HEK293 (cell line): ENCODE measurements at regions not wholly inside any gene's neighbourhood (a gene's known extent, or its start where the extent isn't known, plus 50 kb on each side); places are given as distances from the start of the nearest gene placed in this dataset.

ENCODE experiments used
- CTCF ChIA-PET: fragments of 350-600 bp; formaldehyde crosslinking; extraction: SDS; loops from one replicate; lab custom pipeline; 2021; ENCODE audit warnings: antibody characterized with exemption; lab: Yijun Ruan, JAX
- POLR2A ChIA-PET: fragments of 300-600 bp; formaldehyde crosslinking; extraction: SDS; loops from one replicate; lab custom pipeline; 2020; ENCODE audit warnings: antibody characterized with exemption, inconsistent platforms; lab: Yijun Ruan, JAX
- H3K27ac ChIP-seq: fragments of 200-500 bp; sonication (Bioruptor generic); 2 replicates; pipeline ENCODE4 v1.5.1; 2014; ENCODE audit warnings: low read depth, low read length, control low read depth, inconsistent platforms; ENCODE audit errors: extremely low read depth
- H3K36me3 ChIP-seq, 2 experiments: fragments of 200-500 bp in 1 of 2; sonication (Bioruptor generic) in 1 of 2; 1 replicate in 1 of 2; 2 replicates in 1 of 2; pipeline ENCODE4 v1.5.1; 2014 to 2017; ENCODE audit warnings: inconsistent platforms in 2 of 2, low read length in 2 of 2; ENCODE audit not compliant: control insufficient read depth in 2 of 2, insufficient read depth in 1 of 2
- H3K4me1 ChIP-seq: fragments of 200-500 bp; sonication (Bioruptor generic); 2 replicates; pipeline ENCODE4 v1.5.1; 2014; ENCODE audit warnings: mild to moderate bottlenecking, low read length, inconsistent platforms; ENCODE audit not compliant: control insufficient read depth, insufficient read depth
- H3K4me3 ChIP-seq: 2 replicates; pipeline ENCODE4 v1.5.1; 2011; ENCODE audit warnings: low read depth, mild to moderate bottlenecking, control low read depth, low read length, moderate library complexity
- H3K9me3 ChIP-seq: fragments of 200-500 bp; sonication (Bioruptor generic); 2 replicates; pipeline ENCODE4 v1.5.1; 2014; ENCODE audit warnings: low read depth, low read length, inconsistent platforms; ENCODE audit not compliant: control insufficient read depth, insufficient read depth
- ELK4 ChIP-seq: IDR thresholded peaks from 2 replicates; pipeline ENCODE4 v1.6.1; 2011; ENCODE audit warnings: mild to moderate bottlenecking, low read depth, low read length, borderline replicate concordance
- PRDM6 ChIP-seq: fragments of 450-650 bp; formaldehyde crosslinking; IDR thresholded peaks from 2 replicates; pipeline ENCODE4 v1.5.1; 2017; ENCODE audit warnings: missing biosample characterization, missing genetic modification characterization
- REST ChIP-seq: fragments of 450-650 bp; formaldehyde crosslinking; IDR thresholded peaks from 2 replicates; pipeline ENCODE4 v1.5.1; 2016; ENCODE audit warnings: missing biosample characterization, missing genetic modification characterization
- YY2 ChIP-seq: fragments of 450-650 bp; formaldehyde crosslinking; IDR thresholded peaks from 2 replicates; pipeline ENCODE4 v1.5.1; 2016; ENCODE audit warnings: missing biosample characterization, missing genetic modification characterization
- ZBTB20 ChIP-seq: fragments of 450-650 bp; formaldehyde crosslinking; IDR thresholded peaks from 2 replicates; pipeline ENCODE4 v1.5.1; 2016; ENCODE audit warnings: missing biosample characterization, missing genetic modification characterization
- ZBTB21 ChIP-seq: fragments of 450-650 bp; formaldehyde crosslinking; IDR thresholded peaks from 2 replicates; pipeline ENCODE4 v1.5.1; 2017; ENCODE audit warnings: missing biosample characterization, missing genetic modification characterization
- ZEB2 ChIP-seq: fragments of 450-650 bp; formaldehyde crosslinking; IDR thresholded peaks from 2 replicates; pipeline ENCODE4 v1.5.1; 2016; ENCODE audit warnings: missing biosample characterization, missing genetic modification characterization
- ZFP41 ChIP-seq: fragments of 450-650 bp; formaldehyde crosslinking; IDR thresholded peaks from 2 replicates; pipeline ENCODE4 v1.5.1; 2016; ENCODE audit warnings: missing biosample characterization, missing genetic modification characterization, borderline replicate concordance
- ZNF157 ChIP-seq: fragments of 450-650 bp; formaldehyde crosslinking; IDR thresholded peaks from 2 replicates; pipeline ENCODE4 v1.5.1; 2016; ENCODE audit warnings: missing biosample characterization, missing genetic modification characterization
- ZNF16 ChIP-seq: fragments of 450-650 bp; formaldehyde crosslinking; IDR thresholded peaks from 2 replicates; pipeline ENCODE4 v1.5.1; 2016; ENCODE audit warnings: low read depth, missing biosample characterization, missing genetic modification characterization
- ZNF266 ChIP-seq: fragments of 450-650 bp; formaldehyde crosslinking; IDR thresholded peaks from 2 replicates; pipeline ENCODE4 v1.5.1; 2016; ENCODE audit warnings: missing biosample characterization, missing genetic modification characterization, low read depth
- ZNF37A ChIP-seq: fragments of 450-650 bp; IDR thresholded peaks from 2 replicates; pipeline ENCODE4 v1.5.1; 2018; ENCODE audit warnings: missing biosample characterization, missing genetic modification characterization
- ZNF398 ChIP-seq: fragments of 450-650 bp; formaldehyde crosslinking; IDR thresholded peaks from 2 replicates; pipeline ENCODE4 v1.5.1; 2017; ENCODE audit warnings: missing biosample characterization, missing genetic modification characterization
- ZNF426 ChIP-seq: fragments of 450-650 bp; formaldehyde crosslinking; IDR thresholded peaks from 2 replicates; pipeline ENCODE4 v1.5.1; 2017; ENCODE audit warnings: missing biosample characterization, missing genetic modification characterization, mild to moderate bottlenecking, inconsistent platforms, moderate library complexity
- ZNF501 ChIP-seq: fragments of 450-650 bp; formaldehyde crosslinking; IDR thresholded peaks from 2 replicates; pipeline ENCODE4 v1.5.1; 2016; ENCODE audit warnings: missing biosample characterization, missing genetic modification characterization
- ZNF777 ChIP-seq: fragments of 450-650 bp; formaldehyde crosslinking; IDR thresholded peaks from 2 replicates; pipeline ENCODE4 v1.5.1; 2017; ENCODE audit warnings: missing biosample characterization, missing genetic modification characterization, borderline replicate concordance
- TF ChIP-seq, protein P1 (sequence below): fragments of 450-650 bp; formaldehyde crosslinking; IDR thresholded peaks from 2 replicates; pipeline ENCODE4 v1.5.1; 2016; ENCODE audit warnings: missing biosample characterization, missing genetic modification characterization
- TF ChIP-seq, protein P2 (sequence below): fragments of 450-650 bp; formaldehyde crosslinking; IDR thresholded peaks from 2 replicates; pipeline ENCODE4 v1.5.1; 2016; ENCODE audit warnings: missing biosample characterization, missing genetic modification characterization

GRCh38 chr15:48012191-48012590 is 108.6 kb upstream of the SLC24A5 start:
- CTCF ChIA-PET, result no interaction called here
- TF ChIP-seq ZNF777 (tag by site-specific recombination) (no peak), ZBTB20 (tag by site-specific recombination) (no peak), ZBTB21 (tag by site-specific recombination) (no peak), ZNF266 (tag by site-specific recombination) (no peak), ZNF426 (no peak)
- TF ChIP-seq, all 188 proteins: peak for 0
- no peaks in the 10 kb centered on the region for H3K36me3 ChIP-seq
- no peaks in the 10 kb centered on the region for H3K9me3 ChIP-seq
- H3K27ac ChIP-seq, result no peak overlapping the region
- no peaks in the 10 kb centered on the region for H3K4me1 ChIP-seq
- POLR2A ChIA-PET, result no interaction called here
- H3K4me3 ChIP-seq, result no peak overlapping the region

DNA sequence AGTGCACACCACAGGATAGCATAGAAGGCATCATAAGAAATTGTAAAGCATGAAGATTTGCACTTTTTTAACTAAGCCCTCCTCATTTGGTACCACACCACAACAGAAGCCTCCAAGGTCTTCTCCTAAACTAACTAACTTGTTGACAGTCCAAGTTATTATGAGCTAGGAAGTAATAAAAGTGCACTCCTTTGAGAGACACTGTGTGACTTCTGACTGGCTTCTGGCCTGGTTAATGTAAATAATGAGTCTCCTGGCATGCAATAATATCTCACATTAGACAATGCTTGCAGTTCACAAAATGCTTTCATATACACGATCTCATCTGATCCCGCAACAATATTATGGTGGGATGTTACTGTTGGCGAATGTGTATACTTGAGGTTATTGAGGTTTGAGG is 103.9 kb upstream of the SLC24A5 start:
- H3K9me3 ChIP-seq, result no peaks in the 10 kb centered on the region
- H3K4me1 ChIP-seq, result no peaks in the 10 kb centered on the region
- ChIA-PET POLR2A (no interaction called here), CTCF (interaction anchor here (0.6 kb wide), 1 partner anchor 494 kb away, joined by 3 read pairs; no protein-coding TSS in a partner anchor)
- TF ChIP-seq, protein P1, sequence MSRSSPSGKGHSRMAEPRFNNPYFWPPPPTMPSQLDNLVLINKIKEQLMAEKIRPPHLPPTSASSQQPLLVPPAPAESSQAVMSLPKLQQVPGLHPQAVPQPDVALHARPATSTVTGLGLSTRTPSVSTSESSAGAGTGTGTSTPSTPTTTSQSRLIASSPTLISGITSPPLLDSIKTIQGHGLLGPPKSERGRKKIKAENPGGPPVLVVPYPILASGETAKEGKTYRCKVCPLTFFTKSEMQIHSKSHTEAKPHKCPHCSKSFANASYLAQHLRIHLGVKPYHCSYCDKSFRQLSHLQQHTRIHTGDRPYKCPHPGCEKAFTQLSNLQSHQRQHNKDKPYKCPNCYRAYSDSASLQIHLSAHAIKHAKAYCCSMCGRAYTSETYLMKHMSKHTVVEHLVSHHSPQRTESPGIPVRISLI (tag by site-specific recombination), result no peak
- TF ChIP-seq ZNF398 (tag by site-specific recombination) (no peak), ZNF777 (tag by site-specific recombination) (no peak), YY2 (no peak), ZNF16 (tag by site-specific recombination) (no peak), ZEB2 (no peak), PRDM6 (no peak), REST (tag by site-specific recombination) (no peak), ZNF501 (tag by site-specific recombination) (no peak), ZNF157 (tag by site-specific recombination) (no peak), ELK4 (no peak), ZNF37A (tag by site-specific recombination) (no peak), ZFP41 (tag by site-specific recombination) (no peak)
- TF ChIP-seq, protein P2, sequence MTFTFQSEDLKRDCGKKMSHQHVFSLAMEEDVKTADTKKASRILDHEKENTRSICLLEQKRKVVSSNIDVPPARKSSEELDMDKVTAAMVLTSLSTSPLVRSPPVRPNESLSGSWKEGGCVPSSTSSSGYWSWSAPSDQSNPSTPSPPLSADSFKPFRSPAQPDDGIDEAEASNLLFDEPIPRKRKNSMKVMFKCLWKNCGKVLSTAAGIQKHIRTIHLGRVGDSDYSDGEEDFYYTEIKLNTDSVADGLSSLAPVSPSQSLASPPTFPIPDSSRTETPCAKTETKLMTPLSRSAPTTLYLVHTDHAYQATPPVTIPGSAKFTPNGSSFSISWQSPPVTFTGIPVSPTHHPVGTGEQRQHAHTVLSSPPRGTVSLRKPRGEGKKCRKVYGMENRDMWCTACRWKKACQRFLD, result no peak
- no peak overlapping the region for H3K4me3 ChIP-seq
- H3K27ac ChIP-seq, result no peak overlapping the region
- H3K36me3 ChIP-seq, result no peaks in the 10 kb centered on the region
